Panc1 (cell line): ENCODE measurements at regions not wholly inside any gene's neighbourhood (a gene's known extent, or its start where the extent isn't known, plus 50 kb on each side); places are given as distances from the start of the nearest gene placed in this dataset.

Experiments used
- ATAC-seq: fragments of 200-7000 bp; cut with Tn5 transposase; 2 replicates; pipeline ENCODE4 v1.9.1; 2020; ENCODE audit warnings: mild to moderate bottlenecking, moderate library complexity
- BruUV-seq: library from RNA; stranded (reverse); fragments of 400-500 nt; replicated peaks from 2 replicates; lab custom pipeline; 2021; lab: Mats Ljungman, UMichigan
- CTCF ChIA-PET: fragments of 300-600 bp; sonication (Branson Sonifier 250); formaldehyde crosslinking; loops from one replicate; lab custom pipeline; 2022; ENCODE audit warnings: antibody characterized with exemption; lab: Charles Lee
- POLR2A ChIA-PET: fragments of 300-600 bp; sonication (Branson Sonifier 250); formaldehyde crosslinking; loops from one replicate; lab custom pipeline; 2022; ENCODE audit warnings: antibody characterized with exemption; lab: Charles Lee
- DNase-seq: peaks from one replicate; pipeline ENCODE4 v3.0.0-alpha.2; 2010; ENCODE audit warnings: low read depth, low spot score
- H3K27ac ChIP-seq: 2 replicates; pipeline ENCODE4 v1.5.1; 2011; ENCODE audit warnings: mild to moderate bottlenecking, low read length, inconsistent platforms
- H3K27me3 ChIP-seq: fragments of 200-500 bp; sonication (Bioruptor generic); 2 replicates; pipeline ENCODE4 v1.6.0; 2014; ENCODE audit warnings: low read length, inconsistent platforms; ENCODE audit not compliant: control insufficient read depth, insufficient read depth
- H3K36me3 ChIP-seq: fragments of 200-500 bp; sonication (Bioruptor generic); 2 replicates; pipeline ENCODE4 v1.5.1; 2014; ENCODE audit warnings: inconsistent platforms, mild to moderate bottlenecking, low read length, moderate library complexity; ENCODE audit not compliant: control insufficient read depth, insufficient read depth
- H3K4me1 ChIP-seq: 2 replicates; pipeline ENCODE4 v1.5.1; 2011; ENCODE audit warnings: inconsistent platforms, mild to moderate bottlenecking, low read length, moderate library complexity; ENCODE audit not compliant: control insufficient read depth, insufficient read depth
- H3K4me3 ChIP-seq, 2 experiments: 2 replicates each; pipeline ENCODE4 v1.5.1; 2011 to 2012; ENCODE audit warnings: low read depth in 2 of 2, low read length in 2 of 2, mild to moderate bottlenecking in 2 of 2, inconsistent platforms in 1 of 2, moderate library complexity in 1 of 2
- H3K9me3 ChIP-seq: fragments of 200-500 bp; sonication (Bioruptor generic); 2 replicates; pipeline ENCODE4 v1.5.1; 2014; ENCODE audit warnings: low read depth, mild to moderate bottlenecking, inconsistent platforms, low read length, moderate library complexity; ENCODE audit not compliant: control insufficient read depth, insufficient read depth
- POLR2AphosphoS5 ChIP-seq: IDR thresholded peaks from 2 replicates; pipeline ENCODE4 v1.6.1; 2012; ENCODE audit warnings: mild to moderate bottlenecking, low read depth, low read length, moderate library complexity
- REST ChIP-seq, 2 experiments: IDR thresholded peaks; 2 replicates each; pipeline ENCODE4 v1.6.1; 2011 to 2012; ENCODE audit warnings: low read depth in 2 of 2, control low read depth in 1 of 2, low read length in 1 of 2, mild to moderate bottlenecking in 1 of 2, moderate library complexity in 1 of 2; ENCODE audit not compliant: insufficient read depth in 1 of 2
- SIN3A ChIP-seq: IDR thresholded peaks from 2 replicates; pipeline ENCODE4 v1.6.1; 2012; ENCODE audit warnings: low read depth, mild to moderate bottlenecking, low read length, moderate library complexity, borderline replicate concordance; ENCODE audit not compliant: insufficient read depth
- TCF7L2 ChIP-seq: IDR thresholded peaks from 2 replicates; pipeline ENCODE4 v1.6.1; 2011; ENCODE audit warnings: mild to moderate bottlenecking, low read depth, low read length, inconsistent platforms
- in situ Hi-C: cut with HindIII; loops from 2 replicates; pipeline ENCODE4 v1.10.0; 2016; ENCODE audit warnings: low sequenced_read_pairs, low pct_unique_long_range_greater_than_20kb
- intact Hi-C: fragments of 100-400 bp; cut with micrococcal nuclease; formaldehyde crosslinking; loops from one replicate; pipeline ENCODE4 v1.10.0; 2022; ENCODE audit not compliant: unreplicated experiment
- TF ChIP-seq, protein P1 (sequence below): fragments of 450-650 bp; IDR thresholded peaks from 2 replicates; pipeline ENCODE4 v1.5.1; 2017; ENCODE audit warnings: mild to moderate bottlenecking

DNA sequence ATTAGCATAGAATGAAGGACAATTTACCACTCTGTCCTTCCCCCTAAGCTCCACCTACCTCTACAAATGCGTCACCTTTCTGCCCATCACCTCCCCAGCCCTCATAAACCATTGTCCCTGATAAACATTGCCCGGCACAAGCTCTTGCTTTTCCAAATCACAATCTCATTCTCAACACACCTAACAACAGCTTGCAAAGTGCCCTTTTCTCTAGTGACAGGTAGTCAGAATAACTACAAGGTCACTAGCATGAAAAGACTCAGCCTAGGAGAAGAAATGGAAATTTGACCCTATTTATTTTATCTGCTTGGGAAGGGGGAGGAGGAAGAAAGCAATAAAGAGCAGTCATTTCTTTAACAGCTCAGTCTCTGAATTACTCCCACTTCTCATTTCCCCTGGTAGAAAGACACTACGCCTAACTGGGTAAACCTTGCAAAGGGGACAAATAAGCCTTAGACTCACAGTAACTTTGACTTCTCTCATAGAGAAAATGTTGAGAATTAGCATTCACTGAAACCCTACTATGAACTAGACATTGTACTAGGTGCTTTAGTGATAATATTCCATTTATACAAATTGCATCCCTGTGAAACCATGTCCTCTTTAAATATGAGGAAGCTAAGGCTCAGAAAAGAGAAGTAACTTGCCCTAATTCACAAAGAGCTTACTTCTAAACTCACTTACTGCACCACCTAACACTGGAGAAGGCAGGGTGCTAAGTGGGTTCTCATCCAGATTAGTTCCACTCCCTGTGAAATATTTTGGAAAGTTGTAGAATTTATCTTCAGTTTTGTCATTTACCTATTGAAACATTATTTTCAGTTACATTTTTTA is 116.2 kb upstream of the FNDC3A start:
- no peak overlapping the region for H3K4me3 ChIP-seq
- no peaks in the 10 kb centered on the region for H3K4me1 ChIP-seq
- H3K9me3 ChIP-seq, result no peaks in the 10 kb centered on the region
- no peaks in the 10 kb centered on the region for H3K36me3 ChIP-seq
- no peaks in the 10 kb centered on the region for H3K27me3 ChIP-seq
- ChIA-PET CTCF (no interaction called here), POLR2A (no interaction called here)
- in situ Hi-C loops, result no loop called here
- intact Hi-C loops, result no loop called here
- ATAC-seq, result no peak
- no TSS peak for BruUV-seq
- TF ChIP-seq POLR2AphosphoS5, result no peak
- TF ChIP-seq, protein P1, sequence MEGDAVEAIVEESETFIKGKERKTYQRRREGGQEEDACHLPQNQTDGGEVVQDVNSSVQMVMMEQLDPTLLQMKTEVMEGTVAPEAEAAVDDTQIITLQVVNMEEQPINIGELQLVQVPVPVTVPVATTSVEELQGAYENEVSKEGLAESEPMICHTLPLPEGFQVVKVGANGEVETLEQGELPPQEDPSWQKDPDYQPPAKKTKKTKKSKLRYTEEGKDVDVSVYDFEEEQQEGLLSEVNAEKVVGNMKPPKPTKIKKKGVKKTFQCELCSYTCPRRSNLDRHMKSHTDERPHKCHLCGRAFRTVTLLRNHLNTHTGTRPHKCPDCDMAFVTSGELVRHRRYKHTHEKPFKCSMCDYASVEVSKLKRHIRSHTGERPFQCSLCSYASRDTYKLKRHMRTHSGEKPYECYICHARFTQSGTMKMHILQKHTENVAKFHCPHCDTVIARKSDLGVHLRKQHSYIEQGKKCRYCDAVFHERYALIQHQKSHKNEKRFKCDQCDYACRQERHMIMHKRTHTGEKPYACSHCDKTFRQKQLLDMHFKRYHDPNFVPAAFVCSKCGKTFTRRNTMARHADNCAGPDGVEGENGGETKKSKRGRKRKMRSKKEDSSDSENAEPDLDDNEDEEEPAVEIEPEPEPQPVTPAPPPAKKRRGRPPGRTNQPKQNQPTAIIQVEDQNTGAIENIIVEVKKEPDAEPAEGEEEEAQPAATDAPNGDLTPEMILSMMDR, result no peak
- TF ChIP-seq TCF7L2, result no peak
- TF ChIP-seq SIN3A, result no peak
- no peak for TF ChIP-seq REST (IDR thresholded peaks at IDR 0.05; ENCODE audit: insufficient read depth in 1 of 2, low read depth in 2 of 2, low read length in 1 of 2)
- DNase-seq, result no peak
- H3K27ac ChIP-seq, result no peak overlapping the region

DNA sequence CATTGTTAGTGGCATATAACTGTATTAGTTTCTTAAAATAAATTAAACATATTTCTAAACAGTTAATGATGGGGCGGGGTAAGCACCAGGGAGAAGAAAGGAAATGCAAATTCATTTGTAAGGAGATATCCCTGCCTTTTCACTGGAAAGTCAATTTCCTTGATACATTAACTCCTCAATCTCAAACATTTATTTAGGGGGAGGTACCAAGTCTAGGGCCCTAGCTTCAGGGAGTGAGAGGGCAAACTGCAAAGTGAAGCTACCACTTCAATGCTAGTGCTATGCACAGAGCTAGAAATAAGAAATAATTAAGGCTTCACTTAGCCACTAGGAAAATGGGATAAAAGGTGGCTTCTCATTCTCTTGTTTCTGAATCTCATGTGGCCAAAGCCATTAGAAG is 115.3 kb upstream of the FNDC3A start:
- H3K27ac ChIP-seq, result no peak overlapping the region
- no peak for TF ChIP-seq REST (IDR thresholded peaks at IDR 0.05; ENCODE audit: insufficient read depth in 1 of 2, low read depth in 2 of 2, low read length in 1 of 2)
- no peak for TF ChIP-seq SIN3A
- TF ChIP-seq, protein P1, result no peak
- TF ChIP-seq TCF7L2, result no peak
- no peak for TF ChIP-seq POLR2AphosphoS5
- in situ Hi-C loops (no loop called here), intact Hi-C loops (no loop called here)
- DNase-seq (no peak), ATAC-seq (no peak)
- CTCF ChIA-PET, result no interaction called here
- no peaks in the 10 kb centered on the region for H3K4me1 ChIP-seq
- no peaks in the 10 kb centered on the region for H3K9me3 ChIP-seq
- H3K36me3 ChIP-seq, result no peaks in the 10 kb centered on the region
- BruUV-seq, result no TSS peak
- no peak overlapping the region for H3K4me3 ChIP-seq
- no peaks in the 10 kb centered on the region for H3K27me3 ChIP-seq
- POLR2A ChIA-PET, result no interaction called here
